HL-60 (cell line): ENCODE measurements at regions not wholly inside any gene's neighbourhood (a gene's known extent, or its start where the extent isn't known, plus 50 kb on each side); places are given as distances from the start of the nearest gene placed in this dataset.

Experiments
- POLR2AphosphoS5 ChIP-seq: IDR thresholded peaks from 2 replicates; pipeline ENCODE4 v1.6.1; 2012; ENCODE audit warnings: low read depth
- TF ChIP-seq, protein P1 (sequence below): IDR thresholded peaks from one replicate; pipeline ENCODE4 v1.5.1; 2011; ENCODE audit warnings: low read length, control low read depth, inconsistent platforms; ENCODE audit not compliant: insufficient read depth

DNA sequence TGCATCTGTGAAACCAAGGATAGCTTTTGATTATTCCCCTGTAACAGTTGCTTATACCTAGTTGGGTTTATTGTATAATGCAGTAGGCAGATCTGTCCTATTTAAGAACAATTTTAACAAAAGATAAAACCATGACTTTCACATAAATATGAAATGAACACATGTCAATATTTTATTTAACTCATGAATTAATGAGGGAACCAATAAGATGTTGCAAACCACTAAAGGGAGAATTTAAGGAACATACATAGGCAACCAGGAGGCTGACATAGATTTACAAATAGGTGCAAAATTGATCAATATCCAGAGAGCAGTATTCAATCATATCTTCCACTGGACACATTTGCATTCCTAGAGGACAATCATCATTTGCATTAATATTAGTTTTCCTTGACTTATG, 280.0 kb upstream of the BRINP1 start:
- TF ChIP-seq, protein P1, sequence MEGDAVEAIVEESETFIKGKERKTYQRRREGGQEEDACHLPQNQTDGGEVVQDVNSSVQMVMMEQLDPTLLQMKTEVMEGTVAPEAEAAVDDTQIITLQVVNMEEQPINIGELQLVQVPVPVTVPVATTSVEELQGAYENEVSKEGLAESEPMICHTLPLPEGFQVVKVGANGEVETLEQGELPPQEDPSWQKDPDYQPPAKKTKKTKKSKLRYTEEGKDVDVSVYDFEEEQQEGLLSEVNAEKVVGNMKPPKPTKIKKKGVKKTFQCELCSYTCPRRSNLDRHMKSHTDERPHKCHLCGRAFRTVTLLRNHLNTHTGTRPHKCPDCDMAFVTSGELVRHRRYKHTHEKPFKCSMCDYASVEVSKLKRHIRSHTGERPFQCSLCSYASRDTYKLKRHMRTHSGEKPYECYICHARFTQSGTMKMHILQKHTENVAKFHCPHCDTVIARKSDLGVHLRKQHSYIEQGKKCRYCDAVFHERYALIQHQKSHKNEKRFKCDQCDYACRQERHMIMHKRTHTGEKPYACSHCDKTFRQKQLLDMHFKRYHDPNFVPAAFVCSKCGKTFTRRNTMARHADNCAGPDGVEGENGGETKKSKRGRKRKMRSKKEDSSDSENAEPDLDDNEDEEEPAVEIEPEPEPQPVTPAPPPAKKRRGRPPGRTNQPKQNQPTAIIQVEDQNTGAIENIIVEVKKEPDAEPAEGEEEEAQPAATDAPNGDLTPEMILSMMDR: no peak
- no peak for TF ChIP-seq POLR2AphosphoS5
